HEK293T (cell line): ENCODE measurements at regions not wholly inside any gene's neighbourhood (a gene's known extent, or its start where the extent isn't known, plus 50 kb on each side); places are given as distances from the start of the nearest gene placed in this dataset.

ENCODE experiments used
- CTCF ChIA-PET: fragments of 350-600 bp; formaldehyde crosslinking; extraction: SDS; loops from one replicate; lab custom pipeline; 2021; ENCODE audit warnings: antibody characterized with exemption, inconsistent platforms; lab: Yijun Ruan, JAX
- POLR2A ChIA-PET: fragments of 350-600 bp; formaldehyde crosslinking; extraction: SDS; loops from one replicate; lab custom pipeline; 2020; ENCODE audit warnings: antibody characterized with exemption, inconsistent platforms; lab: Yijun Ruan, JAX
- DNase-seq: peaks from one replicate; pipeline ENCODE4 v3.0.0; 2012; ENCODE audit warnings: mixed read lengths; ENCODE audit errors: extremely low spot score
- ARNT ChIP-seq: fragments of 450-650 bp; IDR thresholded peaks from 2 replicates; pipeline ENCODE4 v1.6.1; 2017; ENCODE audit warnings: mild to moderate bottlenecking
- BHLHE40 ChIP-seq: fragments of 450-650 bp; IDR thresholded peaks from 2 replicates; pipeline ENCODE4 v1.6.1; 2016; ENCODE audit warnings: mild to moderate bottlenecking, moderate library complexity, borderline replicate concordance
- CTBP1 ChIP-seq: fragments of 450-650 bp; IDR thresholded peaks from 2 replicates; pipeline ENCODE4 v1.6.1; 2016; ENCODE audit warnings: borderline replicate concordance
- ELF4 ChIP-seq: fragments of 450-650 bp; IDR thresholded peaks from 2 replicates; pipeline ENCODE4 v1.6.1; 2017; ENCODE audit warnings: antibody characterized with exemption
- FOXA1 ChIP-seq: fragments of 450-650 bp; IDR thresholded peaks from 2 replicates; pipeline ENCODE4 v1.6.1; 2016; ENCODE audit warnings: mild to moderate bottlenecking
- FOXK2 ChIP-seq: fragments of 450-650 bp; IDR thresholded peaks from 2 replicates; pipeline ENCODE4 v1.6.1; 2016; ENCODE audit warnings: mild to moderate bottlenecking
- FOXM1 ChIP-seq: fragments of 450-650 bp; IDR thresholded peaks from 2 replicates; pipeline ENCODE4 v1.6.1; 2017; ENCODE audit warnings: mild to moderate bottlenecking, borderline replicate concordance
- HDGF ChIP-seq: fragments of 450-650 bp; IDR thresholded peaks from 2 replicates; pipeline ENCODE4 v1.6.1; 2017; ENCODE audit warnings: antibody characterized with exemption, borderline replicate concordance
- L3MBTL2 ChIP-seq: fragments of 450-650 bp; conservative IDR thresholded peaks from 2 replicates; pipeline ENCODE4 v1.6.1; 2016; ENCODE audit warnings: mild to moderate bottlenecking
- LEF1 ChIP-seq: fragments of 450-650 bp; IDR thresholded peaks from 2 replicates; pipeline ENCODE4 v1.6.1; 2017; ENCODE audit warnings: mild to moderate bottlenecking, borderline replicate concordance
- NFRKB ChIP-seq: fragments of 450-650 bp; IDR thresholded peaks from 2 replicates; pipeline ENCODE4 v1.6.1; 2016; ENCODE audit warnings: mild to moderate bottlenecking, moderate library complexity
- PKNOX1 ChIP-seq: fragments of 450-650 bp; IDR thresholded peaks from 2 replicates; pipeline ENCODE4 v1.6.1; 2016
- SP1 ChIP-seq: fragments of 450-650 bp; IDR thresholded peaks from 2 replicates; pipeline ENCODE4 v1.6.1; 2017
- SUZ12 ChIP-seq: fragments of 450-650 bp; IDR thresholded peaks from 2 replicates; pipeline ENCODE4 v1.6.1; 2016; ENCODE audit warnings: mild to moderate bottlenecking
- TARDBP ChIP-seq: fragments of 450-650 bp; IDR thresholded peaks from 2 replicates; pipeline ENCODE4 v1.6.1; 2016
- ZNF384 ChIP-seq: fragments of 450-650 bp; IDR thresholded peaks from 2 replicates; pipeline ENCODE4 v1.6.1; 2016

- TF ChIP-seq ZNF384 (no peak), FOXA1 (no peak), PKNOX1 (no peak), SP1 (no peak)
- CTCF ChIA-PET, result no interaction called here
- no peak for DNase-seq
- POLR2A ChIA-PET, result no interaction called here
These were observed 133.5 kb upstream of the UBE2E3 start for GRCh38 chr2:180846756-180847472.

GRCh38 chr2:180842461-180842860 is 137.9 kb upstream of the UBE2E3 start:
- TF ChIP-seq FOXK2 (no peak), TARDBP (no peak), ARNT (no peak), LEF1 (no peak), FOXM1 (no peak), NFRKB (no peak), SP1 (no peak), HDGF (no peak), PKNOX1 (no peak), CTBP1 (no peak), BHLHE40 (no peak), SUZ12 (no peak), ZNF384 (no peak), ELF4 (no peak), L3MBTL2 (no peak), FOXA1 (no peak)
- POLR2A ChIA-PET, result no interaction called here
- no peak for DNase-seq
- CTCF ChIA-PET, result no interaction called here

GRCh38 chr2:180840641-180841040 is 139.8 kb upstream of the UBE2E3 start:
- ChIA-PET POLR2A (no interaction called here), CTCF (no interaction called here)
- no peak for DNase-seq
- TF ChIP-seq SP1 (no peak), BHLHE40 (no peak), FOXA1 (no peak), HDGF (no peak), L3MBTL2 (no peak), LEF1 (no peak), ZNF384 (no peak), ARNT (no peak), PKNOX1 (no peak), TARDBP (no peak), CTBP1 (no peak), FOXK2 (no peak), NFRKB (no peak), ELF4 (no peak), FOXM1 (no peak), SUZ12 (no peak)

- TF ChIP-seq NFRKB, result no peak
- no peak for TF ChIP-seq ARNT
- no peak for TF ChIP-seq HDGF
- no peak for TF ChIP-seq SP1
- no peak for TF ChIP-seq BHLHE40
- no peak for TF ChIP-seq CTBP1
- TF ChIP-seq PKNOX1, result no peak
- TF ChIP-seq SUZ12, result no peak
- no peak for TF ChIP-seq FOXK2
- TF ChIP-seq FOXM1, result no peak
- TF ChIP-seq TARDBP, result no peak
- TF ChIP-seq FOXA1, result no peak
These were observed 150.6 kb upstream of the UBE2E3 start for GRCh38 chr2:180829836-180830235.

GRCh38 chr2:180829261-180829660 is 151.1 kb upstream of the UBE2E3 start:
- no peak for DNase-seq
- ChIA-PET CTCF (no interaction called here), POLR2A (no interaction called here)
- TF ChIP-seq NFRKB (no peak), ELF4 (no peak), LEF1 (no peak), PKNOX1 (no peak), ZNF384 (no peak), TARDBP (no peak), HDGF (no peak), L3MBTL2 (no peak), CTBP1 (no peak), SUZ12 (no peak), ARNT (no peak), FOXK2 (no peak), FOXM1 (no peak)

More at GRCh38 chr2:180829836-180830235, 150.6 kb upstream of the UBE2E3 start:
- CTCF ChIA-PET, result no interaction called here
- POLR2A ChIA-PET, result no interaction called here
- DNase-seq, result no peak
